Large intestine (tissue), 3 donors: ENCODE measurements at regions not wholly inside any gene's neighbourhood (a gene's known extent, or its start where the extent isn't known, plus 50 kb on each side); places are given as distances from the start of the nearest gene placed in this dataset.

ENCODE experiments used
- DNase-seq, 2 donors: peaks; one replicate each; pipeline versions ENCODE4 v3.0.0 to v3.0.0-alpha.2; 2013
- H3K27ac ChIP-seq: one replicate; pipeline ENCODE4 v1.5.1; 2013; ENCODE audit warnings: low read length
- H3K27me3 ChIP-seq: 2 replicates; pipeline ENCODE4 v1.6.1; 2013; ENCODE audit warnings: low read length; ENCODE audit not compliant: control insufficient read depth, insufficient read depth
- H3K36me3 ChIP-seq: 2 replicates; pipeline ENCODE4 v1.6.1; 2013; ENCODE audit warnings: low read length; ENCODE audit not compliant: control insufficient read depth, insufficient read depth
- H3K4me1 ChIP-seq: one replicate; pipeline ENCODE4 v1.6.1; 2013; ENCODE audit warnings: low read length; ENCODE audit not compliant: control insufficient read depth, insufficient read depth
- H3K4me3 ChIP-seq: one replicate; pipeline ENCODE4 v1.5.1; 2013; ENCODE audit warnings: low read length
- H3K9me3 ChIP-seq: one replicate; pipeline ENCODE4 v1.6.1; 2013; ENCODE audit warnings: mild to moderate bottlenecking, low read depth, low read length, moderate library complexity; ENCODE audit not compliant: control insufficient read depth
- WGBS: methylation state at CpG from one replicate; pipeline ENCODE4 v1.1.5; 2013; ENCODE audit warnings: low lambda C conversion rate; ENCODE audit not compliant: insufficient coverage; 5-methylcytosine and 5-hydroxymethylcytosine counted together

DNA sequence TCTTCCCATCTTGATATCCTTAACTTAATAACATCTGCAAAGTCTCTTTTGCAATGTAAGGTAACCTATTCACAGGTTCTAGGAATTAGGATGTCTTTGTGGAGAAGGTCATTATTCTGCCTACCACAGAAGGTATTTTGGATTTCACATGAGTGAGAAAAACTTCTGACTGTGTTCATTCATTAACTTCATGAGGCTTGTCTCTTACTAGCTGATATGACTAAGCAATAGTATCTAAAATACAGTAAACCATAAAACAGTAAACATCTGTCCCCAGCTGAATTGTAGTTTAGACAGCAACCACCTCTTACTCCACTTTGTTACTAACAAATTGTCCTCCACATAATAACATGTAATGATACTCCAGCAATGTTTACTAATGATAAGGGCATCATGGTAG is 198.1 kb downstream of the SEC23A start:
- no peak overlapping the region for H3K4me3 ChIP-seq
- DNase-seq, result no peak
- no peak overlapping the region for H3K27ac ChIP-seq
- no peaks in the 10 kb centered on the region for H3K9me3 ChIP-seq
- H3K4me1 ChIP-seq, result no peaks in the 10 kb centered on the region
- no peaks in the 10 kb centered on the region for H3K36me3 ChIP-seq
- no peaks in the 10 kb centered on the region for H3K27me3 ChIP-seq

DNA sequence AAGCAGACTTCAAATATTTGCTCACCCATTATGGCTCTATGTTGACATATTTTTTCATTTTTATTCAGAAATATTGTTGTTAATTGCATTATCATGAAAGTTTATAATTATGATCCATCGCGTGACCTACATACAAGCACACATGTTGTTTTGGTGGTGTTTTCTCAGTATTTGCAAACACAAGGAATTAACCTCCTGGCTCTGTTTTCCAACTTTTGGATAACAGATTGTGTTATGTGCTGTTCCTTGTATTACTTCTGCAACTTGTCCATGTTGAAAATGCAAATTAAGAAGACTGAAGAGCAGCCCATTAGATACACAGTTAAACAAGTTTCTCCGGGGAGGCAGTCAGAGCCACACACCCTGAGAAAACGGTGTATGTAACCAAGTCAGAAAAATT is 201.2 kb downstream of the SEC23A start:
- Histone ChIP-seq H3K4me1 (no peaks in the 10 kb centered on the region), H3K27ac (no peak overlapping the region), H3K9me3 (no peaks in the 10 kb centered on the region), H3K27me3 (no peaks in the 10 kb centered on the region), H3K36me3 (no peaks in the 10 kb centered on the region), H3K4me3 (no peak overlapping the region)
- no CpG with 5 or more reads among the region's 4 CpGs for WGBS
- DNase-seq, result no peak

DNA sequence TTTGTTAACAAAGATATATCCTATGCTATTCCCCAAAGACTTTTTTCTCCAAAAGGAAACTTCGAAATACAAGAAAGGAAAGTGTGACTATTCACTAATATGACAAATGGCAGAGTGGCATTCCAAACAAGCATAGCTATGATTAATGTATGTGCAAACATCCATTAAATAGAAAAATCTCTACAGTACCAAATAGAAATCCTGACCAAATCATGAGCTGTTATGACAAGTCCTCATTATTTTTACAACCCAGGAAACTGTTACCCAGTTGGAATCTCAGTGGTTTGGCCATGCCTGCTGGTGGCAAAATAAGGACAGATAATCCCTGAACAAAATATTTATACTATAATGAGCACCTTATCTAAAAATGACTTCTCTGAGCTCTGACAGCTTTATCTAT is 202.1 kb downstream of the SEC23A start:
- Histone ChIP-seq H3K36me3 (no peaks in the 10 kb centered on the region), H3K4me1 (no peaks in the 10 kb centered on the region), H3K27ac (no peak overlapping the region), H3K9me3 (no peaks in the 10 kb centered on the region), H3K4me3 (no peak overlapping the region), H3K27me3 (no peaks in the 10 kb centered on the region)
- WGBS, result 71% methylated on average over 1 of the region's 1 CpG
- DNase-seq, result no peak

DNA sequence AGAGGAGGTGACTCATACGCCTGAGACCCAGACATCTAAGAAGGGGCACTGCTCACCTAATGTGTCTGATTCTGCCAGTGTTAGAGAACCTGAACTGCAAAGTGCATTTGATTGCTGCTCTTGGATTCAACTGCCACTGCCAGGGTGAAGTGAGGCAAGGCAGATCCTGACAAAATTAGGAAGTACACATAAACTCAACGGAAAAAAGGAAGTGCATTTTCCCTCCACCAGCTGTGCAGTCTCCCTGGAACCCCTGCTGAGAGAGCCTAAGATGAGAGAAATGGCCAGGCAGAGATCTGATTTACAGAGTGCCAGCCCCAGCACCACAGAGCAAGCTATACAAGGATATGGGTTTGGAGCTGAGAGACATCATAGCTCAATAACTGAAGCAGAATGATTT is 215.3 kb downstream of the SEC23A start:
- Histone ChIP-seq H3K4me3 (no peak overlapping the region), H3K27ac (no peak overlapping the region), H3K27me3 (no peaks in the 10 kb centered on the region), H3K9me3 (no peaks in the 10 kb centered on the region), H3K4me1 (no peaks in the 10 kb centered on the region), H3K36me3 (no peaks in the 10 kb centered on the region)
- no peak for DNase-seq
- WGBS, result no CpG with 5 or more reads among the region's 2 CpGs

DNA sequence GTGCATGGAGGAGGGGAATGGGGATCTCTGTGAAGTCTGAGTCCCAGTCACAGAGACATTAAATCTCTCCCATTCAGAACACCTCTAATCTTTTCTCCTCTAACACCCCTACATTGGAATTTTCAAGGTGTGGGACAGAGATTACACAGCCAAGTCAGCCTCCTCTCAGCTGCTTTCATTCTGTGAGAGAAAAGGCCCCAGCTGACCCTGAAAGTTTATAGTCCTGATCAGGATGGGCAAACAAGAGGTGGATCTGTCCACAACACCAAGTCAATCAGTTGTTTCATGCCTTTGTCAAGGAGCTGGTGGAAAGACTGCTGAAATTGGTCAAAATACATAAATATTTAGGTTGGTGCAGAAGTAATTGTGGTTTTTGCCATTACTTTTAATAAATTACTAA is 218.9 kb downstream of the SEC23A start:
- Histone ChIP-seq H3K36me3 (no peaks in the 10 kb centered on the region), H3K4me3 (no peak overlapping the region), H3K27ac (no peak overlapping the region), H3K27me3 (no peaks in the 10 kb centered on the region), H3K4me1 (no peaks in the 10 kb centered on the region), H3K9me3 (no peaks in the 10 kb centered on the region)
- DNase-seq, result no peak

DNA sequence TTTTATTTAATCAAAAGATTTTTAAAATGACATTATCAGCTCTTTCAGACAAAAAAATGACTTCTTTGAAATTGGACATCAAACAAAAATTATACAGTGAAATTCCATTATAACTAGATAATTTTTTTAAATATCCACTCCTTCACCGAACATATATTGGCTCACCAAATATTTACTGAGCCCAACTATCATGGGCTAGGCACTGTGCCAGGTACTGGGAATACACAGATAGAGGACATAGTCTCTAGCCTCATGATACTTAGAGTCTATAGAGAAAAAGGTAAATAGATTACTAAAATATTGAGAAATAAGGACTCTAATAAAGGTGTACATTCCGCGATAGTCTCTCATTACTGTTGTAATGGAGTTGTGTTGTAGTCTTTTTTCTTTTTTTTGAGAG is 219.9 kb downstream of the SEC23A start:
- Histone ChIP-seq H3K4me1 (no peaks in the 10 kb centered on the region), H3K4me3 (no peak overlapping the region), H3K36me3 (no peaks in the 10 kb centered on the region), H3K9me3 (no peaks in the 10 kb centered on the region), H3K27me3 (no peaks in the 10 kb centered on the region), H3K27ac (no peak overlapping the region)
- DNase-seq, result no peak
- WGBS, result no CpG with 5 or more reads among the region's 3 CpGs

DNA sequence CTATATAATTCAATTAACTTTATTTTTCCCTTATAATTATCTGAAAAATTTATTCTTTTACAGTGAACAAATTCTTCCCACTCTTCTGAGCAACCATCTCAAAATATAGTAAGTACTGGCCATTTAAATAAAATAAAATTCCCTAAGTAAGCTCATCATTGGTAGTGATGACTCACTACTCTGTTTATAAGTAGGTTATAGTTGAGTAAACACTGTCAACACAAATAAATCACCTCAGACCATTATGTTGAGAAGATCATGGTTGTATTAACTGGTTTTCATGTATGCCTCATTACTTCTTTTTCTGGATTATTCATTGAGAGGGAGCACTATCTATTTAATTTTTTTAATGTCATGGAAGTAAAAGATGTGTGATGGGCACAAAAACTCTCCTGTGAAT is 220.5 kb downstream of the SEC23A start:
- no peaks in the 10 kb centered on the region for H3K36me3 ChIP-seq
- no peaks in the 10 kb centered on the region for H3K9me3 ChIP-seq
- H3K4me3 ChIP-seq, result no peak overlapping the region
- no peak for DNase-seq
- no peak overlapping the region for H3K27ac ChIP-seq
- no peaks in the 10 kb centered on the region for H3K4me1 ChIP-seq
- no peaks in the 10 kb centered on the region for H3K27me3 ChIP-seq

DNA sequence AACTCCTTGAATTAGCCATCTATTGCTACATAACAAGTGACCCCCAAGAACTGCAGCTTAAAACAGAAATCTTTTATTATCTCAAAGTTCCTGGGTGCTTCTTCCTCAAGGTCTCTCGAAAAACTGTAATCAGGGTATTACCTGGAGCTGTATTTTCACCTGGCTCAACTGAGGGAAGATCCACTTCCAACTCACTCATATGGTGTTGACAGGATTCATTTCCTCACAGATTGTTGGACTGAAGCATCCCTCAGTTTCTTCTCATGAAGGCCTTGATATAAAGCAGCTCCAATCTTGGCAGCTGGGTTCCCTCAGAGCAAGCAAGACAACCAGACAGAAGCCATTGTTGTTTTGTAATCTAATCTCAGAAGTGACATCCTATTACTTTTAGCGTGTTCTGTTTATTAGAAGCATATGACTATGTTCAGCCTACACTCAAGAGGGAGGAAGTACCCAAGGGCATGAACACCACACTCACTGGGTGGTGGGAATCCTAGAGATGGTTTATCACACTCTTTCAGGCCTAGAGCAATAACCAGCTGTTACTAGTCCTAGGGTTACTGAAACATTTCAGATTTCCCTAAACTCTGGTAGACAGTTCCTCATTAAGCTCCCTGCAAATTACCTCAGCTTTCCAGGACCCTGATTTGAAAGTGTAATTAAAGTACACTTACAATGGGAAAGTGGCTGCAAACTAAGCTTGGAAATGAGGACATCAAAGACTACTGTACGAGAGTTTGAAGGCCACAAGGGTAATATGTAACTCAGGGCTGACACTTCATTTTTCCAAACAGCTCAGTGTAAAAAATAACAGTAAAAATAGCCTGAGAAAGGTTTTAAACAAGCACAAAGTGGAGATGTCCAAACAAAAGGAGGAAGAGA is 222.2 kb downstream of the SEC23A start:
- 33% methylated on average over 1 of the region's 3 CpGs for WGBS
- no peaks in the 10 kb centered on the region for H3K27me3 ChIP-seq
- no peaks in the 10 kb centered on the region for H3K9me3 ChIP-seq
- H3K4me3 ChIP-seq, result no peak overlapping the region
- no peaks in the 10 kb centered on the region for H3K4me1 ChIP-seq
- no peak overlapping the region for H3K27ac ChIP-seq
- peak in 1 of 2 donors; percentile 18 for DNase-seq
- H3K36me3 ChIP-seq, result no peaks in the 10 kb centered on the region

DNA sequence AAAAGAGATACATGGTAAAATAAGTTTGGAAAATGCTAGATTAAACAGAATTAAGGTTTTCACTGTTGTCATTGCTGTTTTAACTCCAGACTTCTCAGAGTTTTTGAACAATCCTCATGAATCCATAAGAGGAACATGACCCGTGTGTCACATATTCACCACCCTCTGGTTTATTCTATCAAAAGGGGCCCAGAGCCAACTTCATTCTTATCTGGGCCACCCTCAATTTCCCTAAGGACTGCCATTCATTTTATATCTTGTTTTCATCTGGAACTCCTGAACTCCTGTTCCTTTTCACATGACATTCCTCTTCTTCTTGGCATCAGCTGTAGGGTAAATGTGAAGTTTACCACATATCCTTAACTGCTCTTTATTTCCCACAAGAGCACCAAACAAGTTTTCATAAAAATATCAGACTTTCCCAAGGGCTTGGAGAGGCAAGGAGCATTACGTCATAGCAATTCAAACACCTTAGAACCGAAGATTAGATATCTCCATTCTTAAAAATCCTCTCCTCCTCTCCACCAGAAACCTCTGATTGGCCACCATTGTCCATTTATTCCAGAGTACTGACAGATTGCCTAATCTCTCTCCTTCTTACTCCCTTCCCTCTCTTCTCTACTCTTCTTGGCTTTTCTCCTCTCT is 225.2 kb downstream of the SEC23A start:
- Histone ChIP-seq H3K27ac (no peak overlapping the region), H3K36me3 (no peaks in the 10 kb centered on the region), H3K27me3 (no peaks in the 10 kb centered on the region), H3K4me1 (no peaks in the 10 kb centered on the region), H3K9me3 (no peaks in the 10 kb centered on the region), H3K4me3 (no peak overlapping the region)
- no peak for DNase-seq
- 67% methylated on average over 2 of the region's 3 CpGs for WGBS

DNA sequence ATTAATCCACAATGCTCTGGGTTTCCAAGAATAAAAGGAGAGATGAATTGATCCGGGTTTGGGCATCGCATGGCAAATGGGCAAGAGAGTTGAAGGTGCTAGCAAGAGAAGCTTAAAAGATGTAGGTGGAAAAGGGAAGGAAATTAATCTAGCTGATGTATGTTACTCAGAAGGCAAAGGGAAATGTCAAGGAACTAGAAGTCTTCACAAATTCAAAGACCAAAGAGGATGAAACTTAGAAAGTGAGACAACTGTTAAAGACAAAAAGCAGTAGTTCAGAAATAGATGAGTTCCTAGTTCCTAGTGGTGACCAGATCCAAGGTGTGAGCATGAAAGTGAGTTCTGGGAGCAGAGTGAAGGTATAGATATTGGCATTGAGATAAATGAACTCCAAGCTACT is 228.3 kb downstream of the SEC23A start:
- Histone ChIP-seq H3K27ac (no peak overlapping the region), H3K9me3 (no peaks in the 10 kb centered on the region), H3K27me3 (no peaks in the 10 kb centered on the region), H3K36me3 (no peaks in the 10 kb centered on the region), H3K4me1 (no peaks in the 10 kb centered on the region), H3K4me3 (no peak overlapping the region)
- WGBS, result no CpG with 5 or more reads among the region's 2 CpGs
- no peak for DNase-seq
